ENCODE measurements at regions not wholly inside any gene's neighbourhood (a gene's known extent, or its start where the extent isn't known, plus 50 kb on each side); places are given as distances from the start of the nearest gene placed in this dataset.

- TF ChIP-seq, protein P1, sequence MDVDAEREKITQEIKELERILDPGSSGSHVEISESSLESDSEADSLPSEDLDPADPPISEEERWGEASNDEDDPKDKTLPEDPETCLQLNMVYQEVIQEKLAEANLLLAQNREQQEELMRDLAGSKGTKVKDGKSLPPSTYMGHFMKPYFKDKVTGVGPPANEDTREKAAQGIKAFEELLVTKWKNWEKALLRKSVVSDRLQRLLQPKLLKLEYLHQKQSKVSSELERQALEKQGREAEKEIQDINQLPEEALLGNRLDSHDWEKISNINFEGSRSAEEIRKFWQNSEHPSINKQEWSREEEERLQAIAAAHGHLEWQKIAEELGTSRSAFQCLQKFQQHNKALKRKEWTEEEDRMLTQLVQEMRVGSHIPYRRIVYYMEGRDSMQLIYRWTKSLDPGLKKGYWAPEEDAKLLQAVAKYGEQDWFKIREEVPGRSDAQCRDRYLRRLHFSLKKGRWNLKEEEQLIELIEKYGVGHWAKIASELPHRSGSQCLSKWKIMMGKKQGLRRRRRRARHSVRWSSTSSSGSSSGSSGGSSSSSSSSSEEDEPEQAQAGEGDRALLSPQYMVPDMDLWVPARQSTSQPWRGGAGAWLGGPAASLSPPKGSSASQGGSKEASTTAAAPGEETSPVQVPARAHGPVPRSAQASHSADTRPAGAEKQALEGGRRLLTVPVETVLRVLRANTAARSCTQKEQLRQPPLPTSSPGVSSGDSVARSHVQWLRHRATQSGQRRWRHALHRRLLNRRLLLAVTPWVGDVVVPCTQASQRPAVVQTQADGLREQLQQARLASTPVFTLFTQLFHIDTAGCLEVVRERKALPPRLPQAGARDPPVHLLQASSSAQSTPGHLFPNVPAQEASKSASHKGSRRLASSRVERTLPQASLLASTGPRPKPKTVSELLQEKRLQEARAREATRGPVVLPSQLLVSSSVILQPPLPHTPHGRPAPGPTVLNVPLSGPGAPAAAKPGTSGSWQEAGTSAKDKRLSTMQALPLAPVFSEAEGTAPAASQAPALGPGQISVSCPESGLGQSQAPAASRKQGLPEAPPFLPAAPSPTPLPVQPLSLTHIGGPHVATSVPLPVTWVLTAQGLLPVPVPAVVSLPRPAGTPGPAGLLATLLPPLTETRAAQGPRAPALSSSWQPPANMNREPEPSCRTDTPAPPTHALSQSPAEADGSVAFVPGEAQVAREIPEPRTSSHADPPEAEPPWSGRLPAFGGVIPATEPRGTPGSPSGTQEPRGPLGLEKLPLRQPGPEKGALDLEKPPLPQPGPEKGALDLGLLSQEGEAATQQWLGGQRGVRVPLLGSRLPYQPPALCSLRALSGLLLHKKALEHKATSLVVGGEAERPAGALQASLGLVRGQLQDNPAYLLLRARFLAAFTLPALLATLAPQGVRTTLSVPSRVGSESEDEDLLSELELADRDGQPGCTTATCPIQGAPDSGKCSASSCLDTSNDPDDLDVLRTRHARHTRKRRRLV (CRISPR knock-in tag; IDR thresholded peaks at IDR 0.05): no peak; the same call in 1 of the 2 replicates
- TF ChIP-seq JUND (CRISPR knock-in tag; IDR thresholded peaks at IDR 0.05) (peak; percentile 66; the same call in 1 of the 2 replicates), ZFYVE20 (CRISPR knock-in tag; IDR thresholded peaks at IDR 0.05; ENCODE audit: borderline replicate concordance, low read depth) (no peak), FOXM1 (CRISPR knock-in tag; IDR thresholded peaks at IDR 0.05) (no peak), TBX2 (CRISPR knock-in tag; IDR thresholded peaks at IDR 0.05; ENCODE audit: borderline replicate concordance) (peak; percentile 91), ZNF550 (CRISPR knock-in tag; IDR thresholded peaks at IDR 0.05; ENCODE audit: borderline replicate concordance) (no peak), RAD21 (CRISPR knock-in tag; IDR thresholded peaks at IDR 0.05) (no peak), SNAI1 (CRISPR knock-in tag; IDR thresholded peaks at IDR 0.05; ENCODE audit: borderline replicate concordance) (no peak), CREM (IDR thresholded peaks at IDR 0.05) (peak; percentile 90), CREM (CRISPR knock-in tag; IDR thresholded peaks at IDR 0.05) (no peak), ZNF747 (CRISPR knock-in tag; IDR thresholded peaks at IDR 0.05; ENCODE audit: borderline replicate concordance) (peak; percentile 18; the same call in 1 of the 2 replicates), MXD4 (CRISPR knock-in tag; IDR thresholded peaks at IDR 0.05) (peak; percentile 93; the same call in 1 of the 2 replicates), ONECUT2 (CRISPR knock-in tag; IDR thresholded peaks at IDR 0.05) (no peak), PAX8 (CRISPR knock-in tag; IDR thresholded peaks at IDR 0.05; ENCODE audit: borderline replicate concordance) (no peak), SMAD3 (CRISPR knock-in tag; IDR thresholded peaks at IDR 0.05) (no peak; the same call in 1 of the 2 replicates), NR3C1 (CRISPR knock-in tag; IDR thresholded peaks at IDR 0.05) (no peak), RBM22 (optimal IDR thresholded peaks at IDR 0.05; ENCODE audit: low read length) (peak; percentile 53), TARDBP (CRISPR knock-in tag; IDR thresholded peaks at IDR 0.05) (peak; percentile 98), CEBPZ (IDR thresholded peaks at IDR 0.05; ENCODE audit: low read length) (no peak), MAFG (CRISPR knock-in tag; IDR thresholded peaks at IDR 0.05) (no peak), NFIC (IDR thresholded peaks at IDR 0.05; ENCODE audit: low read length) (peak; percentile 94)
- TF ChIP-seq, protein P2, sequence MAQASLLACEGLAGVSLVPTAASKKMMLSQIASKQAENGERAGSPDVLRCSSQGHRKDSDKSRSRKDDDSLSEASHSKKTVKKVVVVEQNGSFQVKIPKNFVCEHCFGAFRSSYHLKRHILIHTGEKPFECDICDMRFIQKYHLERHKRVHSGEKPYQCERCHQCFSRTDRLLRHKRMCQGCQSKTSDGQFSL (CRISPR knock-in tag; IDR thresholded peaks at IDR 0.05): peak; percentile 79; the same call in 1 of the 2 replicates
Measured at GRCh38 chr6:43990627-43991619, 136.3 kb downstream of the MRPL14 start (continued).
